ENCODE measurements at regions not wholly inside any gene's neighbourhood (a gene's known extent, or its start where the extent isn't known, plus 50 kb on each side); places are given as distances from the start of the nearest gene placed in this dataset.

DNA sequence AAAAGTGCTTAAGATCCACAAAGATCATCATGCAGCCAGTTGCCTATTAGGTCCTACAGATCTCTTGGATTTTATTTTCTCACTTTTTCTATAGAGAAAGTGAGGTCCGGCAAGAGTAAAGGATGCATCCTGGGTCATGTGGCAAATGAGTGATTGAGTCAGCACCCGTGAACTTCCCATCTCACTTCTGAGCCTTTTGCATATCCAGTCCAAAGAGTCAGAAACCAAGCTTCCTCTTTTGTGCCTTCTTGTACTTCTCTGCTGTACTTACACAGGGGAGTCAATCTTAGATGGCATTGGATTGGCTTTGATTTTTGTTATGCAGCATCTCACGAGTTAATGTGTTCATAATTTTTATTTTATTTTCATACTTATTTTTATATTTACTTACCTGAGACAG lies 114.2 kb upstream of the IRX5 start:
- in situ Hi-C loops (cut with HindIII; ENCODE audit: low pct_unique_long_range_greater_than_20kb, low sequenced_read_pairs): no loop called here

DNA sequence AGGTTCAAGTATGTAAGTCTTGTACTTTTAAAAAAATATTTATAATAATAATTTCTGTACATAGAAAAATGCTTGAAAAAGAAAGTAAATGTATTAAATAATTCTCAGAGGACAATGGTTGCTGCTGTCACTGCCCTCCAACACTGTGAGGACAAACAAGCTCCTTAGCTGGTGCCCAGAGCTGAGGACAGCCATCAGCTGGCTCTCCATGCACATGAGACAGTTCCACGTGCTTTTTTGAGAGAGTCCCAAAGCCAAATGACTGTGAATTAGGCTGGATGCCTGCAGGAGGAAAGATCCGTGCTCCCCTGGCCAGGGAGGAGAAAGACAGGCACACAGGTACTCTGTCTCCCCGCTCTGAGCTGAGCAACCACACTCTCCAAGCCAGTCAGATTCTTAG lies 115.5 kb upstream of the IRX5 start:
- DNase-seq (ENCODE audit: low read depth): no peak
- in situ Hi-C loops (cut with HindIII; ENCODE audit: low pct_unique_long_range_greater_than_20kb, low sequenced_read_pairs): no loop called here

More for the DNA sequence above, 114.2 kb upstream of the IRX5 start:
- DNase-seq (ENCODE audit: low read depth): no peak

DNA sequence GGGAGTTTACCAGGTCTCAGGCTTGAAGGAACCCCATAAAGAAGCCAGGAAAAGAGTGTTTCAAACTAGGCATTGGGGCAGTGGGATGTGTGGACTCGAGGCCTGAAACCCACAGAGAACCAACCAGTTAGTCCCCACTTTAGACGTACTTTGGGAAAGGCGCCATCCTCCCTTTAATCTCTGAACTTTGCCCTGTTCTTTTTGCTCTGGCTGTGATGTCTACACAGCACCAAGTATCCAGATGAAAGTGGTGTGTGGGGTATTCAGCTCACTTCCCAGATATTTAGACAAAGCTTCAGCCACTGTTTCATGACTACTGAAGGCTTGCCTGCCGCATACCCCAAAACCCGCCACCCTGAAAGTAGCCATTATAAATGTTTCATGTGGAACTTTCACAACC lies 116.9 kb upstream of the IRX5 start:
- in situ Hi-C loops (cut with HindIII; ENCODE audit: low pct_unique_long_range_greater_than_20kb, low sequenced_read_pairs): no loop called here
- no peak for DNase-seq (ENCODE audit: low read depth)

DNA sequence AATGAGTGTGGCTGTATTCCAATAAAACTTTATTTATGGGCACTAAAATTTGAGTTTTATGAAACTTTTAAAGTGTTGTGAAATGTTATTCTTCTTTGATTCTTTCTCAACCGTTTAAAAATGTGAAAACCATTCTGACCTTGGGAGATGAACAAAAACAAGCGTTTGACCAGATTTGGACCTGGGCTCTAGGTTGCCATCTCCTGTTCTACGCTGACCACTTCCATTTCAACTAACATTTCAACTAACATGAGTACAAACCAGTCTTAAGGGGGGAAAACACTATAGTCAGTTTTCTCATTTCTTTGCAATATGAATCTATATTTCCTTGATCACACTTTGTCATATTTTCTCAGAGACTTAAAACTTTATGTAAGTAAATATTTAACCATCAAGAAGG lies 118.4 kb upstream of the IRX5 start:
- in situ Hi-C loops (cut with HindIII; ENCODE audit: low pct_unique_long_range_greater_than_20kb, low sequenced_read_pairs): no loop called here
- DNase-seq (ENCODE audit: low read depth): no peak

DNA sequence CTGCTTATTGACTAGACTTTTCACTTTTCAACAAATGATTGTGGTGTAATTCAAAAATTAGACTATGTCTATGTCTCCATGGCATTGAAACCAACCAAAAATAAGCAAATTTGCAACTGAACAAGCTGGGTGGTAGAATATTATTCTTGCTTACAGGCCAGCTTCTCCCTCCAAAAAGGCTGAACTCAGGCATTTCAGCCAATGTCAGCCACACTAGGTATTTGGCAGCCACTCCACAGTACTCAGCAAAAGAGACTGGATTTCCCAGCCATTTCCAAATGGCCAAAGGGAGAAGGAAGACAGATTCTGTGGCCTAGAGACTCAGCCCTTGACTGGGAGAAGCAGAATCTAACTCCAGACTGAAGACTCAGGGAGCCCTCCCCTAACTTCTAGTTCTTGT lies 121.8 kb upstream of the IRX5 start:
- in situ Hi-C loops (cut with HindIII; ENCODE audit: low pct_unique_long_range_greater_than_20kb, low sequenced_read_pairs): no loop called here
- DNase-seq (ENCODE audit: low read depth): no peak

DNA sequence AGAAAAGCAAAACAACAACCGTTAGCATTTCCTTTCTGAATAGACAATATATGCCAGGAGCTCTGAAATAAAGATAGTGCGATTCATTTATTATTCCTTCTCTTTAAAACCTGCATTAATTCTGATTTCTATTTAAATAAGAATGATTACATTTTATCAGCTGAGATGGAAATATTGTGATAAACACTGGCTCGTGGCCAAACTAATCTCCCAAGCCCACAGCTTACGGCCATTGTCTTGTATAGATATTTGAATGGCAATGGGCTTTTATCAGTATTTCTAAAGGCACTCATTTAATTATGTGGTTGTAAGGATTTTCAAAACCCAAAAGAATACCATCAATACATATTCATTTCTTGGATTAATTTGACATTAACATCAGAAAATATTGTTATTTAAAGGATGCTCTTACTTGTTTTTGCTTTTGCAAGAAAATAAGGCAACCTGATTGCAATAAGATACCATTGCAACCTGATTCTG lies 123.7 kb upstream of the IRX5 start:
- in situ Hi-C loops (cut with HindIII; ENCODE audit: low pct_unique_long_range_greater_than_20kb, low sequenced_read_pairs): no loop called here
- DNase-seq (ENCODE audit: low read depth): no peak

DNA sequence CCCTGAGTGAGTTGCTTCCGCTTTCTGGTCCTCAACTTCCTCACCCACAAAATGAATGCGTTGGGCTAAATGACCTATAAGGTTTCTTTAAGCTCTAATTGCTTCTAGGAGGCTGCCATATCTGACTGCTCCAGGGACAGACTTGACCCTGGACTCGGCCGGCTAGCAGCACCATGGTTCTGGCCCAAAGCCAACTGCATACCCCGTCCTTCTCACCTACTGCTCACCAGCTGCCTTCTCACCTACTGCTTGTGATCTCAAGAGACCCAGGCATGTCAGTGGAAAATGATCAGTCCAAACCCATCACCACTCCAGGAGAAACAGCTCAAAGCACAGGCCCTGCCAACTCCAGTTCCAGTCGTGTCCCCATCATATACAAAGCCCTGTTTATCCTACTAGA lies 124.3 kb upstream of the IRX5 start:
- in situ Hi-C loops (cut with HindIII; ENCODE audit: low pct_unique_long_range_greater_than_20kb, low sequenced_read_pairs): no loop called here
- DNase-seq (ENCODE audit: low read depth): no peak

DNA sequence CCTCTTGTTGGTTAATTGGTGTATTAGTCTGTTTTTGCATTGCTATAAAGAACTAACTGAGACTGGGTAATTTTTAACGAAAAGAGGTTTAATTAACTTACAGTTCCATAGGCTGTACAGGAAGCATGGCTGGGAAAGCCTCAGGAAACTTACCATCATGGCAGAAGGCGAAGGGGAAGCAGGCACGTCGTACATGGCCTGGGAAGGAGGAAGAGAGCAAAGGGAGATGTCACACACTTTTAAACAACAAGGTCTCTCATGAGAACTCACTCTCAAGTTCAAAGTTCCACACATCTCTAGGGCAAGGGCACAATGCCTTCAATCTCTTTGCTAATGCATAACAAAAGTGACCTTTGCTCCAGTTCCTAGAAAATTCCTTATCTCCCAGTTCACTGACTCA lies 125.0 kb upstream of the IRX5 start:
- DNase-seq (ENCODE audit: low read depth): no peak
- in situ Hi-C loops (cut with HindIII; ENCODE audit: low pct_unique_long_range_greater_than_20kb, low sequenced_read_pairs): no loop called here

DNA sequence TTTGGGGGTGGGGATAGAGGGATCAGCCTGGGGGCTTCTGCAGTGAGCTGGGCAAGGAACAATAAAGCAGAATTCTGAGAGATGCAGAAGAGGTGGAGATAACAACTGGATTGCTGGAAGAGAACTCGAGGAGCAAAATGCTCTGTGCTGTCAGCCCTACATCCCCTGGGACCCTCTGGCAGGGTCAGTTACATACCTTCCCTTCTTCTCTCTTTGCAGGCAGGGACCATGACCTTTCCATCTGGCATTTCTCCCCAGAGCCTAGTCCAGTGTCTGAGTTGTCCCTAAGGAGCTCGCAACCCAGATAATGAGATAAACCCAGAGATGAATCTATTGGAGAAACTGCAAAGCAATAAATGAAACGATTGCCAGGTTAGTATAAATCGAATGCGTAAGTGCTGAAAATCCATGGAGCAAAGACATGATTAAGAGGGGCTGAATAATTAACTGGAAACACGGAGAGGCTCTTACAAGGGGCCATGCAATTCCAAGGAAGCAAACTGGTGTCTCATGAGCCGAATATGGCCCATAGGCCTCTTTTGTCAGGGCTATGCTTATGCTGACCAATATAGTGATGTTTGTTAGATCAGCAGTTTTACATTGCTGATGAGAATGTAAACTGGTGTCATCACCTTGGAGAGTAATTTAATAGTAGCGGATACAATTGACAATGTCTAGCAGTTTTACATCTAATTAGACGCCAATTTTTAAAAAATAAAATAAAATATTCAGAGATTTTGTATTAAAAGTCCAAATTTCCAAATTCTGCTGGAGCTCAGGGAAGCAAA lies 129.4 kb upstream of the IRX5 start:
- in situ Hi-C loops (cut with HindIII; ENCODE audit: low pct_unique_long_range_greater_than_20kb, low sequenced_read_pairs): no loop called here

DNA sequence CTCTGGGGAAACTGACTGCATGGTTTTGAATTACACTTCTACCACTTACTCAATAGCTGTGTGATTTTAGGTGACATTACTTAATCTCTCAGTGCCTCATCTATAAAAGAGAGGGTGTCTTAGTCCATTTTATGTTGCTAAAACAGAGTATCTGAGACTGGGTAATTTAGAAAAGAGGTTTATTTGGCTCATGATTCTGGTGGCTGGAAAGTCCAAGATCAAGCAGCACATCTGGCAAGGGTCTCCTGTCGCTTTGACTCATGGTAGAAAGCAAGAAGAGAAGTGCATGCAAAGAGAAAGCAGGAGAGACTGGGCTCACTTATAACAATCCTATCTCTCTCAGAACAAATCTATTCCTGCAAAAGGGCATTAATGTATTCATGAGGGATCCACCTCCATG lies 132.4 kb upstream of the IRX5 start:
- in situ Hi-C loops (cut with HindIII; ENCODE audit: low pct_unique_long_range_greater_than_20kb, low sequenced_read_pairs): no loop called here
- no peak for DNase-seq (ENCODE audit: low read depth)

More for the DNA sequence above, 129.4 kb upstream of the IRX5 start:
- no peak for DNase-seq (ENCODE audit: low read depth)

DNA sequence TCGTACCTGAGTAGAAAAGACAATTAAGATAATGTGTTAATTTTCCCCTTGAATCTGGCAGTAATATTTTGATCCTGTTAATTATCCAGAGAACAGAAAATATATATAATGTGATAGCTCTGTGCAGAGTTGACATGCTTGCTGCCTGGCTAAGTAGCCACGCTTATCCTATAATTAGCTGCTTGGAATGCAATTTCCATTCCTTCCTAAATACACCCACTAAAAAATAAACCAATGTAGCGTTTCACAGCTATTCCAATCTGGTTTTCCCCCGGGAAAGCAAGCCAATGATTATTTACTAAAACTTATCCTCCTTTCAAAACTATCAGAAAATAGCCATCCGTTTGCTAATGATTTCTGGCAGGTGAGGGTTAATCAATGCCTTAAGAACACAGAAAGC lies 134.5 kb upstream of the IRX5 start:
- in situ Hi-C loops (cut with HindIII; ENCODE audit: low pct_unique_long_range_greater_than_20kb, low sequenced_read_pairs): no loop called here
- no peak for DNase-seq (ENCODE audit: low read depth)

DNA sequence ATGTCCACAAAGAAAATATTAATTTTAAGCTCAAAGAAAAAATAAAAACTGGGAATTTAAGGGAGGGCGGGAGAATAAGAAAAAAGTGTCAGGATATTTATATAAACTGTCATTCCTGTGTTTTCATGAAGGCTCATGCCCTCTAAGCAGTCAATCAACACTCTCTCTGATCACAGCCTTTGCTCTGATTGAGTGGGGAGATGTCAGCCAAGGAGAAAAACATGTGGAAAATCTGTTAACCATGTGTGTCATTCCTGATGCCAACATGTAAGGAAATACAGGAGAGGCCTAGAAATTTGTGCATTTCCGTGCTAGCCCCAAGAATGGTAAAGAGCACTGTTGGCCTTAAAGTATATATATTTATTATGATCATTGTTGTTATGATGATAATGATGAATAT lies 137.9 kb upstream of the IRX5 start:
- in situ Hi-C loops (cut with HindIII; ENCODE audit: low pct_unique_long_range_greater_than_20kb, low sequenced_read_pairs): no loop called here
- no peak for DNase-seq (ENCODE audit: low read depth)

DNA sequence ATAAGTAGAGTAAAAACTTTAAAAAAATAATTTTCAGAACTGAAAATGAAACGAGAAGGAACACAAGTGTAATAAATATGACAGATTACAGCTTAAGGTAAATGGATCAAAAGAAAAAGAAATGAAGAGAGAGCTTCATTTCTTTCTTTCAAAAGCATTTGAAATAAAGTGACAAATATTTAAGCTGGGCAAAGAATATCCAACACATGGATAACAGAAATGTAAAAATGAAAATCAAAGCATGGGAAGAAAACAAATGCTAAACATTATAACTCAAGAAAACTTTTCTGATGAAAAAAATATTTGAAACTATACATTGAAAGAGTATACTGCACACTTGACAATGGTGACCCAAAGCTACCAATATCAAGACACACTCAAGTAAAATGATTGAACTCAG lies 143.6 kb upstream of the IRX5 start:
- in situ Hi-C loops (cut with HindIII; ENCODE audit: low pct_unique_long_range_greater_than_20kb, low sequenced_read_pairs): no loop called here
- DNase-seq (ENCODE audit: low read depth): no peak

DNA sequence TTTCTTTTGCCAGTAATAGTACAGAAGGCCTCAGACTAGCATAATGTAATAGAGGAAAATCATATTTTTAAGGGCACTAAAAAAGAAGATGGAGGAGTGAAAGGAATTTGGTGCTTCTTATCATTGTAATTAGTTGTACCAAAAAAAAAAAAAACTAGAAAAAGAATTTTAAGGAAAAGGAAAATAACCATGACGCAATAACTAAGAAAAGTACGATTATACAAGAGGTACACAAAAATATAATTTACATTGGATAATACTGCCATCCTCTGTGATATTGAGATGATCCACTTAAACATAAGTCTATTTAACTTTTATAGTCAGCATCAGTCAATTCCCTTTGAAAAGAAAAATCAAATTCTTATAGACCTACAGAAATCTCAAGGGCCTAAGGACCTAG lies 146.7 kb upstream of the IRX5 start:
- no peak for DNase-seq (ENCODE audit: low read depth)
- in situ Hi-C loops (cut with HindIII; ENCODE audit: low pct_unique_long_range_greater_than_20kb, low sequenced_read_pairs): no loop called here

DNA sequence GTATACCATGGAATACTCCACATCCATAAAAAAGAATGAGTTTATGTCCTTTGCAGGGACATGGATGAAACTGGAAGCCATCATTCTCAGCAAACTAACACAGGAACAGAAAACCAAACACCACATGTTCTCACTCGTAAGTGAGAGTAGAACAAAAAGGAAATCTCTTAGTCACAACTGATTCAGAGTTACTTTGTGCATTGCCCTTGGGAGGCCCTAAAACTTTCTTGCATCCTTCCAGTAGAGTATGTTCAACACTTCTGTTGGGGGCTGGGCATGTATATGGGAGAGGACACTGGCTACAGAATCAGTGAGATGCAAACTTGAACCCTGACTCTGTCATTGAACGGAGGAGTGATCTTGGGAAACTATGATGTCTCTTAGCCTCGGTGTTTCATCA lies 147.4 kb upstream of the IRX5 start:
- in situ Hi-C loops (cut with HindIII; ENCODE audit: low pct_unique_long_range_greater_than_20kb, low sequenced_read_pairs): no loop called here
- no peak for DNase-seq (ENCODE audit: low read depth)

DNA sequence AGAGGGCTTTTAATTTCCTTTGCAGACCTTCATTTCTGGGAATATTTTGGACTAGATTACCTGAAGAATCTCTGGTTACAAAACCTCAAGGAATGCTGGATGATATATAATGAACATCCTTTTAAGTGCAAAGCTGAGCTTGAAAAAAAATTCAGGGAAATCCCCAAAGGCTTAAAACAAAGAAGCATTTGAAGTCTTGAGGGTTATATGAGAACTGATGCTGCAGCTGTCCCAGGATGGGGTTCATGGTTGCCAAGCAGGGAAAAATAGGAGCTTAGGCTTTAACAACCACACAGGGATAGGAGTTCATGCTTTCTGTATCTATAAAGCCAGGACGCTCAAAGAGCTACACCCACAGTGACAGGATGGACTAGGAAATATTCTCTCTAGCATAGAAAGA lies 150.4 kb upstream of the IRX5 start:
- no peak for DNase-seq (ENCODE audit: low read depth)
- in situ Hi-C loops (cut with HindIII; ENCODE audit: low pct_unique_long_range_greater_than_20kb, low sequenced_read_pairs): no loop called here

DNA sequence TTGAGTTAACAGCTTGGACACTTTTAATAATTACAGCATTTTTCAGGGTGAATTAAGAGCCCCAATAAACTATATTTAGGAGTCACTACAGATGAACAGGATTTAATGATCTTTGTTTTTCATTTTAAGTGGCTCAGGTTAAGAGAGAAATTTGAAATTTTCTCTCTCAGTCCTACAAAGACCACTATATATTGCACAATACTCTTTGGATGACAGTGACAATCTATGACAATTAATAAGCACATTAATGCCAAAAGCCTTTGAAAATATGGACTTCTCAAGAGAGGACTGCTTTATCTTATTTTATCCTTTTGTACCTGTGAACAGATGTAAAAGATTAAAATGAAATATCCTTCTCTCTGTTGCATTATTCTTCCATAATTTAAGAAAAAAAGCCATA lies 151.1 kb upstream of the IRX5 start:
- in situ Hi-C loops (cut with HindIII; ENCODE audit: low pct_unique_long_range_greater_than_20kb, low sequenced_read_pairs): no loop called here
- DNase-seq (ENCODE audit: low read depth): no peak

DNA sequence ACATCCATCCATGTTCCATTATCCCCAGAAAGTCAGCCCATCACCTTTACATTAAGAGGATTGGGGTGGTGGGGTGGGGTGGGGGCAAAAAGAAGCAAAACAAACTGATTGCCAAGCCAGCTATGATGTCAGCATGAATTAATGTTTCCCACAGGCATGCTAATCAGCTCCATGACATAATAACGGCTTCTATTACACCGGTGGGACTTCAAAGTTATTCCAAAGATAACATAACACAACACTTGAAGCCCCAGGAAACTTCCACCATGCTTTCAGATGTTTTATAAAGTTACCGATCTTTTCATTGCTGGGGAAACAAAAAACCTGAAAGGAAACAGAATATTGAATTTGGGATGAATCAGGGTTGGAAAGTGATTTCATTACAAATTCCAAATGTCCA lies 155.9 kb upstream of the IRX5 start:
- DNase-seq (ENCODE audit: low read depth): no peak
- in situ Hi-C loops (cut with HindIII; ENCODE audit: low pct_unique_long_range_greater_than_20kb, low sequenced_read_pairs): no loop called here

DNA sequence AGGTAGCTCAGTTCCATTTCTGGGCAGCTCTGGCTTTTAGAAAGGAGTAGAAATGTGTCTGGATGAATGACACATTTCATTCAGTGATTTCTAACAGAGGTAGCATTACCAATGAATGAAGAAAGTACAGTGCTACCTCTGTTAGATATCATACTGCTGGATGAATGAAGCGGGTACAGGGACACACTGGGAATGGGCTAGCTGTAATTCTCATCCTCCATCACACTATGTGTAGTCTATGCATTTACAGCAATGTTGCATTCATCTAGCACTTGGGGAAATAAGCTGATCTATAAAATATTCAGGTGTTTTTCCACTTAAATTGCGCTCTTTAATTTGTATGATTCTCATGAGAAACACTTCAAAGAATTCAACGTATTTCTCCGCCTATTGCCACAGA lies 158.3 kb upstream of the IRX5 start:
- in situ Hi-C loops (cut with HindIII; ENCODE audit: low pct_unique_long_range_greater_than_20kb, low sequenced_read_pairs): no loop called here
- DNase-seq (ENCODE audit: low read depth): no peak

DNA sequence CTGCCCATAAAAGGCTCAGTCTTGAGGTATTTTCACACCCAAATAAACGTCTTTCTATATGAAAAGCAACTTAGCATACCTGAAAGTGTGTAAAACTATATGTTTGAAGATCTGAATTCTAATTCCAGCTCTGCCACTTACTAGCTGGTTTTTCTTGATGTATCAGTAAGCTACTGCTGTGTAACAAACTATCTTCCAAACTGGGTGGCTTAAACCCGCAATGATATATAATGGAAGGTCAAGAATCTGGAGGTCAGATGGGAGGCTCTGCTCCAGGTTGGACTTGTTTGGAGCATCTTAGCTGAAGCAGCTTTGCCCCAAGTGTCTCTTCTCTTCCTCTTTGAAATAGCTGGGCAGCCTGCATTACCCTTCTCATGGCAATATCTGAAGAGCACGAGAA lies 164.3 kb upstream of the IRX5 start:
- DNase-seq (ENCODE audit: low read depth): no peak
- in situ Hi-C loops (cut with HindIII; ENCODE audit: low pct_unique_long_range_greater_than_20kb, low sequenced_read_pairs): no loop called here

All from Caki2 (cell line).